Nephron (organoid): ENCODE measurements at regions not wholly inside any gene's neighbourhood (a gene's known extent, or its start where the extent isn't known, plus 50 kb on each side); places are given as distances from the start of the nearest gene placed in this dataset.

Experiments used
- H3K27ac Mint-ChIP-seq, 3 experiments: 2 replicates each; pipeline ENCODE4 v1.8.0; 2020; ENCODE audit warnings: mixed read lengths in 3 of 3, mild to moderate bottlenecking in 2 of 3, moderate library complexity in 1 of 3
- H3K27me3 Mint-ChIP-seq: 2 replicates; pipeline ENCODE4 v1.8.0; 2021; ENCODE audit warnings: low read depth, mild to moderate bottlenecking, moderate library complexity, mixed read lengths
- H3K36me3 Mint-ChIP-seq: 2 replicates; pipeline ENCODE4 v1.8.0; 2020; ENCODE audit warnings: low read depth, mixed read lengths
- H3K4me1 Mint-ChIP-seq: 2 replicates; pipeline ENCODE4 v1.8.0; 2020; ENCODE audit warnings: mixed read lengths
- H3K4me3 Mint-ChIP-seq, 3 experiments: 2 replicates each; pipeline ENCODE4 v1.8.0; 2020; ENCODE audit warnings: mild to moderate bottlenecking in 3 of 3, mixed read lengths in 3 of 3, moderate library complexity in 2 of 3
- H3K9me3 Mint-ChIP-seq: 2 replicates; pipeline ENCODE4 v1.8.0; 2020; ENCODE audit warnings: mixed read lengths
- TF ChIP-seq, protein P1 (sequence below), 3 experiments: fragments of 200-600 bp; sonication (generic); IDR thresholded peaks; one replicate each; pipeline ENCODE4 v1.5.0; 2021; ENCODE audit warnings: antibody characterized with exemption in 3 of 3; ENCODE audit not compliant: unreplicated experiment in 3 of 3

DNA sequence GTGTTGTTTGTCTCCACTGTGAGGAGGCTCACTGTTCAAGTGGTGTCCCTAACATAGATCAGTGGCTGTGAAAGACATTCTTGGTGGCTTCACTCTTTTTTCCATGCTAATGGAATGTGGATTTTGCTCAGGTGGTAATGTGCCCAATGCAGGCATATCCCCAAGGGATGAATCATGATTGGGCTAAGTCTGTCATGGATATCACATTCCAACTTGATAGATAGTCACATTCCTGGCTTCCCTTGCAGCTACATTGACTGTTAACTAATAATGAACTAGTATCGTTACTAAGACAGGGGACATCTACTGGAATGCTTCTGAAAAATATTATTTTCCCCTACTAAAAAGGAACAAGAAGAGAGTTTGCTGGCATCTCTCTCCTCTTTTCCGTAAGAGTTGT is 86.3 kb upstream of the SOD1 start:
- no peaks in the 10 kb centered on the region for H3K4me1 Mint-ChIP-seq

DNA sequence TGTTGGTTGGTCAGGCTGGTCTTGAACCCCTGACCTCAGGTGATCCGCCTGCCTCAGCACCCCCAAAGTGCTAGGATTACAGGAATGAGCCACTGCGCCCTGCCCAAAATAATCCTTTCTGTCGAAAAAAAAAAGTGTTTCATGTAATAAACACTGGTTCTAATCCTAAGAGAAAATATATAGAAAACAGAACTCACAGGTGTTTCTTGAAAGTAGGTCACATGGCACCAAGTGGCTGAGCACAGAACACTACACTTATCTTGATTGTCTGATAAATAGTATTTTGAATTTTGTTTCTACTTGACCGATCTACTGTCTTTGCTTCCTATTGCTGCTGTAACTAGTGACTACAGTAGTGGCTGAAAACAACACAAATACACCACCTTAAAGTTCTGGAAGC is 87.6 kb upstream of the SOD1 start:
- TF ChIP-seq, protein P1, sequence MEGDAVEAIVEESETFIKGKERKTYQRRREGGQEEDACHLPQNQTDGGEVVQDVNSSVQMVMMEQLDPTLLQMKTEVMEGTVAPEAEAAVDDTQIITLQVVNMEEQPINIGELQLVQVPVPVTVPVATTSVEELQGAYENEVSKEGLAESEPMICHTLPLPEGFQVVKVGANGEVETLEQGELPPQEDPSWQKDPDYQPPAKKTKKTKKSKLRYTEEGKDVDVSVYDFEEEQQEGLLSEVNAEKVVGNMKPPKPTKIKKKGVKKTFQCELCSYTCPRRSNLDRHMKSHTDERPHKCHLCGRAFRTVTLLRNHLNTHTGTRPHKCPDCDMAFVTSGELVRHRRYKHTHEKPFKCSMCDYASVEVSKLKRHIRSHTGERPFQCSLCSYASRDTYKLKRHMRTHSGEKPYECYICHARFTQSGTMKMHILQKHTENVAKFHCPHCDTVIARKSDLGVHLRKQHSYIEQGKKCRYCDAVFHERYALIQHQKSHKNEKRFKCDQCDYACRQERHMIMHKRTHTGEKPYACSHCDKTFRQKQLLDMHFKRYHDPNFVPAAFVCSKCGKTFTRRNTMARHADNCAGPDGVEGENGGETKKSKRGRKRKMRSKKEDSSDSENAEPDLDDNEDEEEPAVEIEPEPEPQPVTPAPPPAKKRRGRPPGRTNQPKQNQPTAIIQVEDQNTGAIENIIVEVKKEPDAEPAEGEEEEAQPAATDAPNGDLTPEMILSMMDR (IDR thresholded peaks at IDR 0.05; ENCODE audit: unreplicated experiment in 3 of 3): no peak

More for the DNA sequence above, 86.3 kb upstream of the SOD1 start:
- no peak overlapping the region for H3K27ac Mint-ChIP-seq
- peaks cover 8% of the 10 kb centered on the region for H3K9me3 Mint-ChIP-seq
- H3K4me3 Mint-ChIP-seq: no peak overlapping the region
- no peaks in the 10 kb centered on the region for H3K27me3 Mint-ChIP-seq
- H3K36me3 Mint-ChIP-seq: no peaks in the 10 kb centered on the region
- TF ChIP-seq, protein P1 (IDR thresholded peaks at IDR 0.05; ENCODE audit: unreplicated experiment in 3 of 3): no peak

DNA sequence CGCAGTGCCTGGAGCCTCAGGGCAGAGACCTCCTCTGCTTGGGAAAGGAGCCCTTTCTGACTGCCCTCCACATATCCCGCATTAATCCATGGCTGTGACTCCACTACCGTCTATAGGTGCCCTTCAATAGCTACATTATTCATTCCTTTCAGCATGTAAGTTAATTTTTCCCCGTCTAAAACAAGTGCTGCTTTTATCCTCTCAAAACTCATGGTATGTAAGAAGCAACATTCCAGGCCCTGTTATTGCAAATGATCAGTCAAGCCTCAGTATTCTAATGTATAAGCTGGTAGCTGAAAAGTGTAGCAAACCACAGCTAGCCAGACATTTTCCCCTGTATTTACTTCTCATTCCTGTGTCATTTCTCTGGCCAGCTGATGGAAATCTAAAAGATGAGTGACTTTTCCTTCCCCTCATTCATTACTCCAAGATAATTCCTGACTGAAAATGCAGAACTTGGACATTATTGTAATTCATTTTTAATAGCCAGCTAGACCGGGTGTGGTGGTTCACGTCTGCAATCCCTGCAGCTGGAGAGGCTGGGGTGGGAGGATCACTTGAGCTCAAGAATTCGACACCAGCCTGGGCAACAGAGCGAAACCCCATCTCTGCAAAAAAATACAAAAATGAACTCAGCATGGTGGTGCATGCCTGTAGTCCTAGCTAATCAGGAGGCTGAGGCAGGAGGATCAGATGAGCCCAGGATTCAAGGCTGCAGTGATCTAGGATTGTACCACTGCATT is 88.5 kb upstream of the SOD1 start:
- TF ChIP-seq, protein P1 (IDR thresholded peaks at IDR 0.05; ENCODE audit: unreplicated experiment in 3 of 3): no peak
- Mint-ChIP-seq H3K4me3 (no peak overlapping the region), H3K27ac (no peak overlapping the region), H3K27me3 (no peaks in the 10 kb centered on the region), H3K4me1 (no peaks in the 10 kb centered on the region), H3K9me3 (peaks cover 8% of the 10 kb centered on the region), H3K36me3 (no peaks in the 10 kb centered on the region)

More for the DNA sequence above, 87.6 kb upstream of the SOD1 start:
- Mint-ChIP-seq H3K4me1 (no peaks in the 10 kb centered on the region), H3K36me3 (no peaks in the 10 kb centered on the region), H3K9me3 (peaks cover 8% of the 10 kb centered on the region), H3K27ac (no peak overlapping the region), H3K4me3 (no peak overlapping the region), H3K27me3 (no peaks in the 10 kb centered on the region)

DNA sequence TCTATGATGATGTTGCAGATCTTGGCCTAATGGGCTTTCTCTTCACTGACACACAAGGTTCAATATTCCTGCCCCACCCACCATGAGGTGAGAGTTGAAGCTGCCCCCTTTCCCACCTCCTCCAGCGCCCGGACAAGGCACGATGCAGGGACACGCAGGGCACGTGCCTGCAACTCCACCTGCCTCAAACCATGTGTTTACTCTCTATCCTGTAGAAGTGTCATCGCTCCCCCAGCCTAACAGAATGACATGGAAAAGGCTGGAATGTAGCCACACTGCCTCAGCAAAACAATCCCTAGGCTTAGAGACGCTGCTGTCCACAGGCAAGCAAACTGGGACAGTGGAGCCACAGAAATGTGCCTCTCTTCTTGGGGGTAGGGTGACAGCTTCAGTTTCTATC is 92.9 kb upstream of the SOD1 start:
- H3K4me3 Mint-ChIP-seq: no peak overlapping the region

DNA sequence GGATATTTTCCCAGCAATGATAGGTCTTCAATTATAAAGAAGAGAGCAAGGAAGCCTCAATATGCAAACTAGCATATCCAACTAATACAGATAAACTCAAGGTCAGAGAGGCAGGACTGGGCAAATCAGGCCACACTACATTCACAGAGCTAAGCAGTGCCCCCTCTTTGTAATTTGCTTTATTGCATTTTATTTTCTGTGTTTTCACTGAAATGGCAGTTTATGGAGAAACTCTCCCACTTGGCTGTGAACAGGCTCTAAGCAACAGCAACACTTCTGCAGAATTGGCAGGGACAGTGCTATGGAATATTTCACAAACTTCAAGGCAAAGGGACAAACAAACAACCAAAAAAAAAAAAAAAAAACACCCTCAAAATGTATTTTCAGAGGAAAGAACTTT is 93.4 kb upstream of the SOD1 start:
- H3K4me1 Mint-ChIP-seq: no peaks in the 10 kb centered on the region
- peaks cover 4% of the 10 kb centered on the region for H3K36me3 Mint-ChIP-seq
- TF ChIP-seq, protein P1 (IDR thresholded peaks at IDR 0.05; ENCODE audit: unreplicated experiment in 3 of 3): no peak
- no peak overlapping the region for H3K4me3 Mint-ChIP-seq
- no peaks in the 10 kb centered on the region for H3K9me3 Mint-ChIP-seq
- no peak overlapping the region for H3K27ac Mint-ChIP-seq
- no peaks in the 10 kb centered on the region for H3K27me3 Mint-ChIP-seq

More for the DNA sequence above, 92.9 kb upstream of the SOD1 start:
- Mint-ChIP-seq H3K27ac (no peak overlapping the region), H3K27me3 (no peaks in the 10 kb centered on the region), H3K9me3 (no peaks in the 10 kb centered on the region), H3K4me1 (no peaks in the 10 kb centered on the region), H3K36me3 (peaks cover 4% of the 10 kb centered on the region)
- TF ChIP-seq, protein P1 (IDR thresholded peaks at IDR 0.05; ENCODE audit: unreplicated experiment in 3 of 3): no peak

DNA sequence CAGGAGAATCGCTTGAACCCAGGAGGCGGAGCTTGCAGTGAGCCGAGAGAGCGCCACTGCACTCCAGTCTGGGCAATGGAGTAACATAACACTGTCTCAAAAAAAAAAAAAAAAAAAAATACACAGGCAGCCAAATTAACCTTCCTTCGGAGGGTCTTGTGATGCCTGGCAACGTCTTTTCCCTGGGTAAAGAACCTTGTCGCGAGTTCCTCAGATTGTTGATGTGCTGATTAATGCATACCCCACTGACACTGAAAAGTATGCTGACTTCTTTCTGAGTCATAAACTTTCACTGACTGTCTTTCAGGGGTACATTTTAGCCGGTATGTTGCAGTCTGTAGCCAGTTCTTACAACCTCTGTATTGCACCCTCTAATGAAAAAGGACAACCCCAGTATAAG is 95.1 kb upstream of the SOD1 start:
- Mint-ChIP-seq H3K27ac (no peak overlapping the region), H3K4me1 (no peaks in the 10 kb centered on the region), H3K9me3 (no peaks in the 10 kb centered on the region), H3K36me3 (peaks cover 4% of the 10 kb centered on the region), H3K27me3 (no peaks in the 10 kb centered on the region), H3K4me3 (no peak overlapping the region)
- TF ChIP-seq, protein P1 (IDR thresholded peaks at IDR 0.05; ENCODE audit: unreplicated experiment in 3 of 3): no peak
